Uterus (tissue), 2 donors: ENCODE measurements at regions not wholly inside any gene's neighbourhood (a gene's known extent, or its start where the extent isn't known, plus 50 kb on each side); places are given as distances from the start of the nearest gene placed in this dataset.

Source experiments
- CTCF ChIP-seq, 4 experiments: fragments of 200-600 bp in 2 of 4; fragments of 450-650 bp in 2 of 4; sonication (generic) in 2 of 4; IDR thresholded peaks; one replicate each; pipeline ENCODE4 v1.5.1; 2016 to 2019; ENCODE audit warnings: antibody characterized with exemption in 4 of 4, mild to moderate bottlenecking in 2 of 4, moderate library complexity in 1 of 4
- POLR2A ChIP-seq, 2 donors: fragments of 450-650 bp; IDR thresholded peaks; one replicate each; pipeline ENCODE4 v1.6.1; 2016; ENCODE audit warnings: antibody characterized with exemption in 2 of 2, mild to moderate bottlenecking in 1 of 2, moderate library complexity in 1 of 2

GRCh38 chr2:133975135-133975534, 278.7 kb upstream of the MGAT5 start:
- TF ChIP-seq CTCF (IDR thresholded peaks at IDR 0.05) (no peak), POLR2A (IDR thresholded peaks at IDR 0.05) (no peak)
